Neural cell (in vitro differentiated cells): ENCODE measurements at regions not wholly inside any gene's neighbourhood (a gene's known extent, or its start where the extent isn't known, plus 50 kb on each side); places are given as distances from the start of the nearest gene placed in this dataset.

ENCODE experiments used
- H2AFZ ChIP-seq: fragments of 200-600, 300-800 bp; sonication (generic), shearing (Covaris generic); 2 replicates; pipeline ENCODE4 v1.6.0; 2014; ENCODE audit warnings: low read depth, mild to moderate bottlenecking, antibody characterized with exemption, low read length, moderate library complexity
- H3F3A ChIP-seq: fragments of 200-600 bp; shearing (Covaris generic); 2 replicates; pipeline ENCODE4 v1.6.1; 2016; ENCODE audit warnings: mild to moderate bottlenecking, moderate library complexity, mixed read lengths, antibody characterized with exemption, low read length; ENCODE audit not compliant: insufficient read depth, poor library complexity, severe bottlenecking
- H3K27ac ChIP-seq: fragments of 200-600, 300-800 bp; sonication (generic), shearing (Covaris generic); 2 replicates; pipeline ENCODE4 v1.5.1; 2014; ENCODE audit warnings: mild to moderate bottlenecking, low read length, moderate library complexity
- H3K27me3 ChIP-seq: fragments of 300-800, 200-600 bp; sonication (generic), shearing (Covaris generic); 2 replicates; pipeline ENCODE4 v1.6.0; 2014; ENCODE audit warnings: mild to moderate bottlenecking, low read depth, low read length, moderate library complexity; ENCODE audit not compliant: insufficient read depth
- H3K36me3 ChIP-seq: fragments of 300-800, 200-600 bp; sonication (generic), shearing (Covaris generic); 2 replicates; pipeline ENCODE4 v1.5.1; 2014; ENCODE audit warnings: mild to moderate bottlenecking, antibody characterized with exemption, low read length, moderate library complexity; ENCODE audit not compliant: insufficient read depth
- H3K4me2 ChIP-seq: fragments of 300-800, 200-600 bp; sonication (generic), shearing (Covaris generic); 2 replicates; pipeline ENCODE4 v1.6.0; 2014; ENCODE audit warnings: mild to moderate bottlenecking, low read length
- H3K4me3 ChIP-seq: fragments of 300-800, 200-600 bp; sonication (generic), shearing (Covaris generic); 2 replicates; pipeline ENCODE4 v1.5.1; 2014; ENCODE audit warnings: mild to moderate bottlenecking, low read length, moderate library complexity
- H3K79me2 ChIP-seq: fragments of 200-600 bp; shearing (Covaris generic); replicated peaks from 2 replicates; pipeline ENCODE4 v1.6.0; 2014; ENCODE audit warnings: mild to moderate bottlenecking, low read length, moderate library complexity; ENCODE audit not compliant: insufficient read depth
- H3K9ac ChIP-seq: fragments of 300-800, 200-600 bp; sonication (generic), shearing (Covaris generic); 2 replicates; pipeline ENCODE4 v1.6.1; 2016; ENCODE audit warnings: mild to moderate bottlenecking, low read length, mixed read lengths
- H3K9me2 ChIP-seq: fragments of 200-600 bp; shearing (Covaris generic); 2 replicates; pipeline ENCODE4 v1.6.1; 2016; ENCODE audit warnings: mild to moderate bottlenecking, low read length, mixed read lengths; ENCODE audit not compliant: insufficient read depth
- H3K9me3 ChIP-seq: fragments of 200-600, 300-800 bp; sonication (generic), shearing (Covaris generic); 2 replicates; pipeline ENCODE4 v1.6.1; 2016; ENCODE audit warnings: mild to moderate bottlenecking, mixed run types, low read length, moderate library complexity, mixed read lengths
- H4K20me1 ChIP-seq: fragments of 200-600 bp; shearing (Covaris generic); 2 replicates; pipeline ENCODE4 v1.6.1; 2016; ENCODE audit warnings: mild to moderate bottlenecking, mixed run types; ENCODE audit not compliant: insufficient read depth
- CTCF ChIP-seq: fragments of 450-650 bp; IDR thresholded peaks from 2 replicates; pipeline ENCODE4 v1.5.1; 2014; ENCODE audit warnings: antibody characterized with exemption, mild to moderate bottlenecking, moderate library complexity; ENCODE audit not compliant: poor library complexity, severe bottlenecking
- EP300 ChIP-seq: fragments of 450-650 bp; conservative IDR thresholded peaks from 2 replicates; pipeline ENCODE4 v1.6.1; 2014; ENCODE audit warnings: antibody characterized with exemption, mild to moderate bottlenecking, moderate library complexity; ENCODE audit not compliant: poor library complexity, severe bottlenecking
- EZH2 ChIP-seq: fragments of 200-600, 300-800 bp; shearing (Covaris generic), sonication (generic); IDR thresholded peaks from 2 replicates; pipeline ENCODE4 v1.6.1; 2014; ENCODE audit warnings: antibody characterized with exemption, low read length, borderline replicate concordance, mild to moderate bottlenecking; ENCODE audit not compliant: insufficient read depth, poor library complexity, severe bottlenecking
- MXI1 ChIP-seq: fragments of 450-650 bp; conservative IDR thresholded peaks from 2 replicates; pipeline ENCODE4 v1.6.1; 2014; ENCODE audit warnings: antibody characterized with exemption, mild to moderate bottlenecking; ENCODE audit not compliant: poor library complexity, severe bottlenecking
- POLR2AphosphoS5 ChIP-seq: IDR thresholded peaks from 2 replicates; pipeline ENCODE4 v1.6.1; 2012
- RAD21 ChIP-seq: fragments of 450-650 bp; conservative IDR thresholded peaks from 2 replicates; pipeline ENCODE4 v1.6.1; 2014; ENCODE audit warnings: antibody characterized with exemption, mild to moderate bottlenecking, moderate library complexity
- REST ChIP-seq: IDR thresholded peaks from 2 replicates; pipeline ENCODE4 v1.6.1; 2012; ENCODE audit warnings: borderline replicate concordance
- SMC3 ChIP-seq: fragments of 450-650 bp; conservative IDR thresholded peaks from 2 replicates; pipeline ENCODE4 v1.6.1; 2014; ENCODE audit warnings: antibody characterized with exemption, mild to moderate bottlenecking, moderate library complexity; ENCODE audit not compliant: poor library complexity
- TAF1 ChIP-seq: IDR thresholded peaks from 2 replicates; pipeline ENCODE4 v1.6.1; 2012; ENCODE audit warnings: low read depth

- Histone ChIP-seq H3F3A (no peaks in the 10 kb centered on the region), H4K20me1 (no peaks in the 10 kb centered on the region), H3K27me3 (no peaks in the 10 kb centered on the region), H3K9me2 (no peaks in the 10 kb centered on the region), H3K36me3 (no peaks in the 10 kb centered on the region), H2AFZ (no peak overlapping the region), H3K4me2 (no peak overlapping the region), H3K27ac (no peak overlapping the region), H3K9me3 (no peaks in the 10 kb centered on the region), H3K9ac (no peak overlapping the region), H3K79me2 (no peaks in the 10 kb centered on the region), H3K4me3 (no peak overlapping the region)
- TF ChIP-seq EP300 (no peak), REST (no peak), TAF1 (no peak), EZH2 (no peak), RAD21 (no peak), CTCF (no peak), SMC3 (no peak)
These were observed 403.3 kb upstream of the PTPRD start for GRCh38 chr9:11016081-11016480.

- H3K79me2 ChIP-seq, result no peaks in the 10 kb centered on the region
- no peak overlapping the region for H3K4me2 ChIP-seq
- H3K4me3 ChIP-seq, result no peak overlapping the region
- H3K36me3 ChIP-seq, result no peaks in the 10 kb centered on the region
- H3K9me3 ChIP-seq, result no peaks in the 10 kb centered on the region
- no peaks in the 10 kb centered on the region for H3K9me2 ChIP-seq
- no peaks in the 10 kb centered on the region for H3F3A ChIP-seq
- TF ChIP-seq MXI1 (no peak), CTCF (no peak), RAD21 (no peak), REST (no peak), POLR2AphosphoS5 (no peak), EZH2 (no peak), EP300 (no peak), TAF1 (no peak), SMC3 (no peak)
- no peaks in the 10 kb centered on the region for H3K27me3 ChIP-seq
- no peak overlapping the region for H2AFZ ChIP-seq
- H4K20me1 ChIP-seq, result no peaks in the 10 kb centered on the region
- no peak overlapping the region for H3K27ac ChIP-seq
- H3K9ac ChIP-seq, result no peak overlapping the region
These were observed 410.4 kb upstream of the PTPRD start for GRCh38 chr9:11023201-11023600.
